ENCODE measurements at regions not wholly inside any gene's neighbourhood (a gene's known extent, or its start where the extent isn't known, plus 50 kb on each side); places are given as distances from the start of the nearest gene placed in this dataset.

DNA sequence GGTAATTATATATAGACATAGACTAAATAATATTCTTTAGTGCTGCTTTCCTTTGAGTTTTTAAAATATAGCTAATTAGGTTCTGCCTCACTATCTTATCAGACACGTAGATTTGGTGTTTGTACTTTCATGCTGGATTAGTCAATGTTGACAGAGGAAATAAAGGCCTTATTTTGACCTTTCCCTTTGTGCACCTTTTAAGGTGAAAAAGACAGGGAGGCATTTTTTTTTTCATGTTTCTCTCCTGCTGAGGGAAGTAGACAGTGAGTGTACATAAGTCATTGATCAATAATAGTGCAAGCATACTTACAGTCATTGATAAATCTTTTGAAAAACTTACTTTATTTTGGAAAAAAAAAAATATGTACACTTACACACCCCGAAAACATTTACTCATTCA, 467.8 kb downstream of the GRXCR1 start:
- no peak for DNase-seq (ENCODE audit: low spot score)
- Histone ChIP-seq H3K36me3 (no peaks in the 10 kb centered on the region), H3K4me1 (ENCODE audit: control insufficient read depth in 1 of 2, low read depth in 2 of 2) (no peaks in the 10 kb centered on the region), H3K9me3 (no peaks in the 10 kb centered on the region), H3K27me3 (replicated peaks; ENCODE audit: insufficient read depth) (no peaks in the 10 kb centered on the region), H3K4me3 (no peak overlapping the region), H3K27ac (no peak overlapping the region)
- TF ChIP-seq, protein P1, sequence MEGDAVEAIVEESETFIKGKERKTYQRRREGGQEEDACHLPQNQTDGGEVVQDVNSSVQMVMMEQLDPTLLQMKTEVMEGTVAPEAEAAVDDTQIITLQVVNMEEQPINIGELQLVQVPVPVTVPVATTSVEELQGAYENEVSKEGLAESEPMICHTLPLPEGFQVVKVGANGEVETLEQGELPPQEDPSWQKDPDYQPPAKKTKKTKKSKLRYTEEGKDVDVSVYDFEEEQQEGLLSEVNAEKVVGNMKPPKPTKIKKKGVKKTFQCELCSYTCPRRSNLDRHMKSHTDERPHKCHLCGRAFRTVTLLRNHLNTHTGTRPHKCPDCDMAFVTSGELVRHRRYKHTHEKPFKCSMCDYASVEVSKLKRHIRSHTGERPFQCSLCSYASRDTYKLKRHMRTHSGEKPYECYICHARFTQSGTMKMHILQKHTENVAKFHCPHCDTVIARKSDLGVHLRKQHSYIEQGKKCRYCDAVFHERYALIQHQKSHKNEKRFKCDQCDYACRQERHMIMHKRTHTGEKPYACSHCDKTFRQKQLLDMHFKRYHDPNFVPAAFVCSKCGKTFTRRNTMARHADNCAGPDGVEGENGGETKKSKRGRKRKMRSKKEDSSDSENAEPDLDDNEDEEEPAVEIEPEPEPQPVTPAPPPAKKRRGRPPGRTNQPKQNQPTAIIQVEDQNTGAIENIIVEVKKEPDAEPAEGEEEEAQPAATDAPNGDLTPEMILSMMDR (IDR thresholded peaks at IDR 0.05) = no peak
- no peak for ATAC-seq (ENCODE audit: insufficient number of reproducible peaks, low FRiP score, low read depth)

DNA sequence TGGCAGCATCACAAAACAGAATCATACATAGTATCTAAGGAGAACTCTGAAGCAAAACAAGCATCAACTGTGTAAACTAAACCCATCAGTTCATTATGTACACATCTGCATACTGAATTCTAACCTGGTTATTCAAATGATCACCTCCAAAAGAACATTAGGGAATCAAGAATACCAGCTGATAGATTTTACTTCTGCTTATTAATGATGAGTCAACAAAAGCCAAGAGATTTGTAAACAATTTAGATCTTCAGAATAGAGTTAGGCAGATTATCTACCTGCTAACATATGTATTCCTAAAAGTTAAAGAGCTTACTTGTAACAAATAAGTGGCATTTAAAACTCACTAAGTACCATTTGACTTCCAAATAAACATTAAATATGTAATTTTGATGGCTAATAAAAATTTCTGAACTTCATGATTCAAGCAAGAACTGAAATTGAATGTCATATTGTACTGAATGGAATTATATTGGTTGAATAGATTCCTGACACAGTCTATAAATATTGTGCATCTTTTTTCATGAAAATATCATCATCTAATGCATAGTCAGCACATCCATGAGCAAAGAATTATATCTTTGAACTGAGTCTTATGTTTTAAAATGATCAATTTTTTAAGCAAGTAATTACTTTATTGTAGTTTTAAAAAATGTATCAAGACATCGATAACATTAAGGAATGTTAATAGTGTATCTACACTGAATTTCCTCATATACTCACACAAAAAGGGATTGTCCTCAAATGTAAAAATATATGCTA, 470.5 kb downstream of the GRXCR1 start:
- Histone ChIP-seq H3K9me3 (no peaks in the 10 kb centered on the region), H3K36me3 (no peaks in the 10 kb centered on the region), H3K27ac (no peak overlapping the region), H3K4me3 (no peak overlapping the region), H3K27me3 (replicated peaks; ENCODE audit: insufficient read depth) (no peaks in the 10 kb centered on the region), H3K4me1 (ENCODE audit: control insufficient read depth in 1 of 2, low read depth in 2 of 2) (no peaks in the 10 kb centered on the region)
- no peak for ATAC-seq (ENCODE audit: insufficient number of reproducible peaks, low FRiP score, low read depth)
- TF ChIP-seq, protein P1 (IDR thresholded peaks at IDR 0.05) = no peak
- DNase-seq (ENCODE audit: low spot score) = no peak

DNA sequence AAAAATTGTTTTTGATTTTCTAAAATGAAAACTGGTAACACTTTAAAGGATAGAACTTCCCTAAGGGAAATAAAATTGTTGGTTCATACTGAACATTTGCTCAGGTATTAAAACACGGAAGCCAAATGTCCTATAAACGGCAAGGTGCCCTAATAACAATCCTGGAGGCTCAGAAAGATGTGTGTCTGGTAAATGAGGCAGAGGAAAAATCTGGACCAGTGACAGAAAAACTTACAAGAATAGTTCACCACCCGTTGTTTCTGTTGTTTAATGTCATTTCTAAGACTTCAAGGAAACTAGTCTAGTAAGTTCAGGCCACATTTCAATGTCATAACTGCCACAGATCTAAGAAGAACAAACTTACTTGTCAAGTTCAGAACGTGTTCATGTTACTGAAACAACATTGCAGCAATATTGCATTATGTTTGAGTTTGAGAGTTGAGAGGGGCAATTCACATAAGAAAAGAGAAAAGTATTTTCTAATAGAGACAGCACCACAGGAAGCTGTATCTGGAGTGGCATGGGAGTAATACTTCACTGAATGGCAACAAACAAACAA, 476.6 kb downstream of the GRXCR1 start:
- ATAC-seq (ENCODE audit: insufficient number of reproducible peaks, low FRiP score, low read depth) (no peak), DNase-seq (ENCODE audit: low spot score) (no peak)
- Histone ChIP-seq H3K9me3 (no peaks in the 10 kb centered on the region), H3K4me1 (ENCODE audit: control insufficient read depth in 1 of 2, low read depth in 2 of 2) (no peaks in the 10 kb centered on the region), H3K27ac (no peak overlapping the region), H3K4me3 (no peak overlapping the region), H3K27me3 (replicated peaks; ENCODE audit: insufficient read depth) (no peaks in the 10 kb centered on the region), H3K36me3 (no peaks in the 10 kb centered on the region)
- TF ChIP-seq, protein P1 (IDR thresholded peaks at IDR 0.05) = no peak

DNA sequence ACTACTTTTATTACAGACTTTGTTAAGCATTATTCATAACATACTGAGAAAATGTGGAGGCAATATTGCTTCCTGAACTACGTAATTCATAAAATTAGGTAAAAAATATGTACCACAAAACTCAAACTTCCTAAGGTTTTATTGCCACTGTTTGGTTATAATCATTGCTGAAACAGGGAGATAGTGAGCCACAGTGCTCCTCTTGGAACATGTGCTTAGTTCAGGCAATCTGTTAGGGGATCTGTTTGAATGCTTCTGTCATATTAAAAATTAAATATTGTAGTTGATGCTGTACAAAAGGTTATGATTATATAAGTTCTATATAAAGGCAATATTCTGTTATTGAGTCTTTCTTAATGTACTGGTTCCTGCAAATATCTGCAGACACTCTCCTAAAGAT, 480.7 kb downstream of the GRXCR1 start:
- Histone ChIP-seq H3K27ac (no peak overlapping the region), H3K9me3 (no peaks in the 10 kb centered on the region), H3K4me3 (no peak overlapping the region), H3K27me3 (replicated peaks; ENCODE audit: insufficient read depth) (no peaks in the 10 kb centered on the region), H3K4me1 (ENCODE audit: control insufficient read depth in 1 of 2, low read depth in 2 of 2) (no peaks in the 10 kb centered on the region), H3K36me3 (no peaks in the 10 kb centered on the region)
- TF ChIP-seq, protein P1 (IDR thresholded peaks at IDR 0.05) = no peak
- DNase-seq (ENCODE audit: low spot score) = no peak
- no peak for ATAC-seq (ENCODE audit: insufficient number of reproducible peaks, low FRiP score, low read depth)

DNA sequence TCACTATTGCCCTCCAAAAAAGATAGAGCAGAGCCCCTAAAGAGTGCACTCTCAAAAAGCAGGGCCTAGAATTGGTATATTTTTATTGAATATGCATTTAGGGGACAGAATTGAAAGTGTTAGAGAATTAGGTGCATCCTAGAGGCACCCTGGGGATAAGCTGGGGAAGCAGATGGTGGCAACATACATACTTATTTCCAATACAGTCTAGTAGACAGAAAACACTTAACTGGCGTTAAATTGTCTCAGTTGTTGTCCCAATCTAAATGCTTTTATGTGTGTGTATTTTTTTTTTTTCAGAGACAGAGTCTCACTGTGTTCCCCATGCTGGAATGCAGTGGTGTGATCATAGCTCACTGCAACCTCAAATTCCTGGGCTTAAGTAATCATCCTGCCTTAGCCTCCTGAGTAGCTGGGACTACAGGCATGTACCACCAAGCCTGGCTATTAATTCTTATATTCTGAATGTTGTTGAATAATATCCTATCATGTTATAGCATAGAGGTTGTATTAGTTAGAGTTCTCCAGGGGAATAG, 481.8 kb downstream of the GRXCR1 start:
- Histone ChIP-seq H3K27ac (no peak overlapping the region), H3K4me3 (no peak overlapping the region), H3K27me3 (replicated peaks; ENCODE audit: insufficient read depth) (no peaks in the 10 kb centered on the region), H3K36me3 (no peaks in the 10 kb centered on the region), H3K4me1 (ENCODE audit: control insufficient read depth in 1 of 2, low read depth in 2 of 2) (no peaks in the 10 kb centered on the region), H3K9me3 (no peaks in the 10 kb centered on the region)
- TF ChIP-seq, protein P1 (IDR thresholded peaks at IDR 0.05) = no peak
- DNase-seq (ENCODE audit: low spot score) (no peak), ATAC-seq (ENCODE audit: insufficient number of reproducible peaks, low FRiP score, low read depth) (no peak)
